Tibial nerve (tissue), 4 donors: ENCODE measurements at regions not wholly inside any gene's neighbourhood (a gene's known extent, or its start where the extent isn't known, plus 50 kb on each side); places are given as distances from the start of the nearest gene placed in this dataset.

ENCODE experiments used
- DNase-seq, 2 donors: peaks; one replicate each; pipeline ENCODE4 v3.0.0-alpha.2; 2019; ENCODE audit warnings: low spot score in 2 of 2
- H3K27ac ChIP-seq, 4 donors: fragments of 200-600 bp; sonication (generic) in 3 of 4; one replicate each; pipeline ENCODE4 v1.5.1; 2017 to 2019; ENCODE audit warnings: mild to moderate bottlenecking in 1 of 4
- H3K27me3 ChIP-seq, 2 donors: fragments of 200-600 bp; sonication (generic) in 1 of 2; one replicate each; pipeline versions ENCODE4 v1.5.1 to v1.6.0; 2017 to 2019
- H3K36me3 ChIP-seq, 3 donors: fragments of 200-600 bp; sonication (generic); one replicate each; pipeline ENCODE4 v1.5.1; 2018 to 2019
- H3K4me1 ChIP-seq, 4 donors: fragments of 200-600 bp; sonication (generic) in 3 of 4; one replicate each; pipeline ENCODE4 v1.5.1; 2017 to 2019
- H3K4me3 ChIP-seq, 4 donors: fragments of 200-600 bp; sonication (generic) in 3 of 4; one replicate each; pipeline ENCODE4 v1.5.1; 2017 to 2019; ENCODE audit warnings: mild to moderate bottlenecking in 1 of 4, moderate library complexity in 1 of 4
- H3K9me3 ChIP-seq, 4 donors: fragments of 200-600 bp; sonication (generic) in 3 of 4; one replicate each; pipeline ENCODE4 v1.5.1; 2017 to 2019
- CTCF ChIP-seq, 5 experiments: fragments of 200-600 bp in 3 of 5; fragments of 450-650 bp in 2 of 5; sonication (generic) in 3 of 5; IDR thresholded peaks; one replicate each; pipeline ENCODE4 v1.5.1; 2016 to 2019; ENCODE audit warnings: antibody characterized with exemption in 5 of 5, mild to moderate bottlenecking in 3 of 5, moderate library complexity in 2 of 5
- EP300 ChIP-seq, 2 donors: sonication (generic); formaldehyde crosslinking; IDR thresholded peaks; one replicate each; pipeline ENCODE4 v1.6.1; 2017; ENCODE audit warnings: antibody characterized with exemption in 2 of 2, mild to moderate bottlenecking in 1 of 2
- POLR2A ChIP-seq, 2 donors: fragments of 450-650 bp; IDR thresholded peaks; one replicate each; pipeline ENCODE4 v1.6.1; 2017; ENCODE audit warnings: antibody characterized with exemption in 2 of 2, mild to moderate bottlenecking in 2 of 2, moderate library complexity in 2 of 2
- WGBS, 2 donors: methylation state at CpG; one replicate each; pipeline ENCODE4 v1.1.5; 2018; 5-methylcytosine and 5-hydroxymethylcytosine counted together

DNA sequence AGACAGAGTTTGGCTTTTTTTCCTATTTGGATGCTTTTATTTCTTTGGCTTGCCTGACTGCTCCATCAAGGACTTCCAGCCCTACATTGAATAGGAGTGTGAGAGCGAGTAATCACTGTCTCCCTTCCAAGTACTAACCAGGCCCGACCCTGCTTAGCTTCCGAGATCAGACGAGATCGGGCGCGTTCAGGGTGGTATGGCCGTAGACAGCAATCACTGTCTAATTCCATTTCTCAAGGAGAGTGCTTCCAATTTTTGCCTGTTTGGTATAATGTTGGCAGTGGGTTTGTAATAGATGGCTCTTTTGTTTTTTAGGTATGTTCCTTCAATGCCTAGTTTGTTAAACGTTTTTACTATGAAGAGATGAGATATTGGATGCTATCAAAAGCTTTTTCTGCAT is 125.0 kb upstream of the PEX5L start:
- H3K27me3 ChIP-seq = no peaks in the 10 kb centered on the region
- no peaks in the 10 kb centered on the region for H3K4me1 ChIP-seq
- no peak for DNase-seq
- H3K36me3 ChIP-seq = no peaks in the 10 kb centered on the region
- 90 to 91% methylated on average over 9 of the region's 9 CpGs for WGBS, 2 donors
- no peak overlapping the region for H3K27ac ChIP-seq
- no peak overlapping the region for H3K4me3 ChIP-seq
- H3K9me3 ChIP-seq = peaks cover 0 to 11% (median 0%) of the 10 kb centered on the region in 4 donors
- TF ChIP-seq POLR2A (IDR thresholded peaks at IDR 0.05) (no peak), CTCF (IDR thresholded peaks at IDR 0.05) (no peak), EP300 (IDR thresholded peaks at IDR 0.05) (no peak)

GRCh38 chr3:180175572-180175971 is 138.8 kb upstream of the PEX5L start:
- H3K9me3 ChIP-seq = no peaks in the 10 kb centered on the region
- no peak for TF ChIP-seq EP300 (IDR thresholded peaks at IDR 0.05)
- no peak for TF ChIP-seq CTCF (IDR thresholded peaks at IDR 0.05)
- no peak for TF ChIP-seq POLR2A (IDR thresholded peaks at IDR 0.05)
- 41 to 50% methylated on average over 1 of the region's 1 CpG for WGBS, 2 donors
- no peak overlapping the region for H3K27ac ChIP-seq
- H3K4me1 ChIP-seq = no peaks in the 10 kb centered on the region
- H3K4me3 ChIP-seq = no peak overlapping the region
- no peaks in the 10 kb centered on the region for H3K27me3 ChIP-seq
- DNase-seq = no peak
- no peaks in the 10 kb centered on the region for H3K36me3 ChIP-seq

GRCh38 chr3:180176059-180176458 is 139.3 kb upstream of the PEX5L start:
- no peak overlapping the region for H3K4me3 ChIP-seq
- H3K36me3 ChIP-seq = no peaks in the 10 kb centered on the region
- WGBS, 2 donors = 82 to 93% methylated on average over 3 of the region's 3 CpGs
- H3K9me3 ChIP-seq = no peaks in the 10 kb centered on the region
- no peak overlapping the region for H3K27ac ChIP-seq
- H3K27me3 ChIP-seq = no peaks in the 10 kb centered on the region
- H3K4me1 ChIP-seq = no peaks in the 10 kb centered on the region
- no peak for DNase-seq
- no peak for TF ChIP-seq CTCF (IDR thresholded peaks at IDR 0.05)
- no peak for TF ChIP-seq EP300 (IDR thresholded peaks at IDR 0.05)

DNA sequence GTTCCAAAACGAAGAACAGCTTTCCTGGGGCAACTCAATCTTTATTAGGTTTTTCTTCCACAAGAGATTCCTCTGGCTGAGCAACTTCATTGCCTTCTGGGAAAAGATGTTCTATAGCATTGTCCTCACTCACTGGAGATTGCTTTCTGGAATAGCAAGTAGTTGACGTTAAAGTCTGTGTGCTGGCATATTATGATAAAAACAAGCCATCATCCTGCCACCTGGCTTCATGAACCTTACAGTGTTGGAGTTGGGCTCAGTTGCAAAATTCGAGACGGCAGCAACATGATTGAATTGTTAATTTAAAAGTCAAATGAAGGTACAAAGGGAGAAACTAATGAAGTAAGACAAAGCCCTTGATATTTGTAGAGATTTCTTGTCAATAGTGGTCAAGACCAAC is 140.5 kb upstream of the PEX5L start:
- TF ChIP-seq CTCF (IDR thresholded peaks at IDR 0.05) = no peak
- no peak for TF ChIP-seq EP300 (IDR thresholded peaks at IDR 0.05)
- no peak for TF ChIP-seq POLR2A (IDR thresholded peaks at IDR 0.05)
- H3K4me3 ChIP-seq = no peak overlapping the region
- H3K9me3 ChIP-seq = no peaks in the 10 kb centered on the region
- 77 to 86% methylated on average over 4 of the region's 4 CpGs for WGBS, 2 donors
- no peak overlapping the region for H3K27ac ChIP-seq
- DNase-seq = no peak
- no peaks in the 10 kb centered on the region for H3K27me3 ChIP-seq
- H3K36me3 ChIP-seq = no peaks in the 10 kb centered on the region
- H3K4me1 ChIP-seq = no peaks in the 10 kb centered on the region

- H3K27ac ChIP-seq = no peak overlapping the region
- TF ChIP-seq CTCF (IDR thresholded peaks at IDR 0.05) (no peak), POLR2A (IDR thresholded peaks at IDR 0.05) (no peak), EP300 (IDR thresholded peaks at IDR 0.05) (no peak)
- H3K36me3 ChIP-seq = no peaks in the 10 kb centered on the region
- DNase-seq = no peak
- H3K27me3 ChIP-seq = no peaks in the 10 kb centered on the region
- H3K4me3 ChIP-seq = no peak overlapping the region
- no peaks in the 10 kb centered on the region for H3K9me3 ChIP-seq
- 73 to 87% methylated on average over 2 of the region's 2 CpGs for WGBS, 2 donors
- H3K4me1 ChIP-seq = no peaks in the 10 kb centered on the region
Observed at GRCh38 chr3:180179562-180179961, 142.8 kb upstream of the PEX5L start.
